Activated B cell treated with CpG ODN at 0.5 μM for 24 hours (primary cell): ENCODE measurements at regions not wholly inside any gene's neighbourhood (a gene's known extent, or its start where the extent isn't known, plus 50 kb on each side); places are given as distances from the start of the nearest gene placed in this dataset.

Experiments used
- ATAC-seq: fragments of 200-7000 bp; cut with Tn5 transposase; one replicate; pipeline ENCODE4 v1.10.0; 2021; ENCODE audit warnings: low read depth, mild to moderate bottlenecking, moderate library complexity
- CTCF ChIA-PET: fragments of 350-600 bp; sonication (Branson Sonifier 250); formaldehyde crosslinking; loops from one replicate; lab custom pipeline; 2021; ENCODE audit warnings: antibody characterized with exemption; lab: Charles Lee
- POLR2A ChIA-PET: fragments of 350-600 bp; sonication (Branson Sonifier 250); formaldehyde crosslinking; loops from one replicate; lab custom pipeline; 2021; ENCODE audit warnings: antibody characterized with exemption; lab: Charles Lee
- DNase-seq: peaks from one replicate; pipeline ENCODE4 v3.0.0; 2022
- H3K27ac Mint-ChIP-seq: one replicate; pipeline ENCODE4 v1.8.0; 2020; ENCODE audit warnings: mixed read lengths
- H3K27me3 Mint-ChIP-seq: one replicate; pipeline ENCODE4 v1.8.0; 2021; ENCODE audit warnings: mixed read lengths
- H3K36me3 Mint-ChIP-seq: one replicate; pipeline ENCODE4 v1.8.0; 2021; ENCODE audit warnings: low read depth, mixed read lengths
- H3K4me1 Mint-ChIP-seq: one replicate; pipeline ENCODE4 v1.8.0; 2021; ENCODE audit warnings: mixed read lengths
- H3K4me3 Mint-ChIP-seq: one replicate; pipeline ENCODE4 v1.8.0; 2020; ENCODE audit warnings: mild to moderate bottlenecking, mixed read lengths
- H3K9me3 Mint-ChIP-seq: one replicate; pipeline ENCODE4 v1.8.0; 2020; ENCODE audit warnings: mixed read lengths
- CTCF ChIP-seq: fragments of 200-600 bp; IDR thresholded peaks from one replicate; pipeline ENCODE4 v1.8.0; 2022; ENCODE audit warnings: antibody characterized with exemption, mild to moderate bottlenecking
- intact Hi-C: fragments of 100-400 bp; cut with micrococcal nuclease; formaldehyde crosslinking; loops from one replicate; pipeline ENCODE4 v1.15.1; 2024

GRCh38 chr17:70239391-70239826 is 70.1 kb downstream of the KCNJ2 start:
- Mint-ChIP-seq H3K4me1 (no peaks in the 10 kb centered on the region), H3K27me3 (no peaks in the 10 kb centered on the region), H3K9me3 (peaks cover 4% of the 10 kb centered on the region), H3K4me3 (no peak overlapping the region), H3K27ac (no peak overlapping the region), H3K36me3 (no peaks in the 10 kb centered on the region)
- POLR2A ChIA-PET, result no interaction called here
- intact Hi-C loops, result no loop called here
- CTCF ChIA-PET, result no interaction called here
- ATAC-seq (no peak), DNase-seq (no peak)
- no peak for TF ChIP-seq CTCF

GRCh38 chr17:70241071-70241470 is 71.7 kb downstream of the KCNJ2 start:
- H3K36me3 Mint-ChIP-seq, result no peaks in the 10 kb centered on the region
- POLR2A ChIA-PET, result no interaction called here
- no peak overlapping the region for H3K4me3 Mint-ChIP-seq
- H3K4me1 Mint-ChIP-seq, result no peaks in the 10 kb centered on the region
- ATAC-seq (no peak), DNase-seq (no peak)
- intact Hi-C loops, result no loop called here
- H3K9me3 Mint-ChIP-seq, result peaks cover 4% of the 10 kb centered on the region
- no peak overlapping the region for H3K27ac Mint-ChIP-seq
- CTCF ChIA-PET, result no interaction called here
- H3K27me3 Mint-ChIP-seq, result no peaks in the 10 kb centered on the region
- no peak for TF ChIP-seq CTCF

GRCh38 chr17:70242781-70243437 is 73.6 kb downstream of the KCNJ2 start:
- Mint-ChIP-seq H3K4me3 (no peak overlapping the region), H3K36me3 (no peaks in the 10 kb centered on the region), H3K9me3 (no peaks in the 10 kb centered on the region), H3K27me3 (no peaks in the 10 kb centered on the region), H3K27ac (no peak overlapping the region), H3K4me1 (no peaks in the 10 kb centered on the region)
- TF ChIP-seq CTCF, result no peak
- DNase-seq (no peak), ATAC-seq (no peak)
- intact Hi-C loops, result no loop called here
- POLR2A ChIA-PET, result no interaction called here
- CTCF ChIA-PET, result no interaction called here

- ChIA-PET POLR2A (no interaction called here), CTCF (no interaction called here)
- H3K9me3 Mint-ChIP-seq, result no peaks in the 10 kb centered on the region
- intact Hi-C loops, result no loop called here
- ATAC-seq, result no peak
- no peaks in the 10 kb centered on the region for H3K4me1 Mint-ChIP-seq
- no peak for DNase-seq
- no peak for TF ChIP-seq CTCF
- H3K27ac Mint-ChIP-seq, result no peak overlapping the region
- no peaks in the 10 kb centered on the region for H3K27me3 Mint-ChIP-seq
- no peak overlapping the region for H3K4me3 Mint-ChIP-seq
- H3K36me3 Mint-ChIP-seq, result no peaks in the 10 kb centered on the region
Measured at GRCh38 chr17:70251706-70252105, 82.4 kb downstream of the KCNJ2 start.

- H3K4me3 Mint-ChIP-seq, result no peak overlapping the region
- no peak overlapping the region for H3K27ac Mint-ChIP-seq
- ATAC-seq (no peak), DNase-seq (no peak)
- no peaks in the 10 kb centered on the region for H3K9me3 Mint-ChIP-seq
- POLR2A ChIA-PET, result no interaction called here
- no peaks in the 10 kb centered on the region for H3K36me3 Mint-ChIP-seq
- no peaks in the 10 kb centered on the region for H3K4me1 Mint-ChIP-seq
- CTCF ChIA-PET, result no interaction called here
- no peaks in the 10 kb centered on the region for H3K27me3 Mint-ChIP-seq
- no peak for TF ChIP-seq CTCF
- intact Hi-C loops, result no loop called here
Measured at GRCh38 chr17:70254735-70255460, 85.6 kb downstream of the KCNJ2 start.
